OCI-LY3 (cell line): ENCODE measurements at regions not wholly inside any gene's neighbourhood (a gene's known extent, or its start where the extent isn't known, plus 50 kb on each side); places are given as distances from the start of the nearest gene placed in this dataset.
"Not testable (repeated sequence)": the region's sequence is repeated elsewhere in the genome, so short reads cannot be mapped to it uniquely, and the experiment has no call there.

ENCODE experiments used
- CTCF ChIP-seq: fragments of 200-600, 300-600 bp; sonication (generic); IDR thresholded peaks from 2 replicates; pipeline ENCODE4 v1.5.1; 2014; ENCODE audit warnings: antibody characterized with exemption, low read length, low read depth
- EZH2phosphoT487 ChIP-seq: fragments of 200-600 bp; shearing (Covaris generic); IDR thresholded peaks from 2 replicates; pipeline ENCODE4 v1.6.1; 2018; ENCODE audit warnings: antibody characterized with exemption, mixed run types, low read depth

GRCh38 chr3:75587695-75588094 lies 76.4 kb upstream of the FRG2C start:
- TF ChIP-seq EZH2phosphoT487, CTCF: not testable (repeated sequence)
